SH-SY5Y (cell line): ENCODE measurements at regions not wholly inside any gene's neighbourhood (a gene's known extent, or its start where the extent isn't known, plus 50 kb on each side); places are given as distances from the start of the nearest gene placed in this dataset.

ENCODE experiments used
- GATA2 ChIP-seq: IDR thresholded peaks from 2 replicates; pipeline ENCODE4 v1.6.1; 2011; ENCODE audit warnings: mild to moderate bottlenecking, low read depth, low read length
- GATA3 ChIP-seq: IDR thresholded peaks from 2 replicates; pipeline ENCODE4 v1.6.1; 2011; ENCODE audit warnings: low read depth, mild to moderate bottlenecking, low read length, moderate library complexity

DNA sequence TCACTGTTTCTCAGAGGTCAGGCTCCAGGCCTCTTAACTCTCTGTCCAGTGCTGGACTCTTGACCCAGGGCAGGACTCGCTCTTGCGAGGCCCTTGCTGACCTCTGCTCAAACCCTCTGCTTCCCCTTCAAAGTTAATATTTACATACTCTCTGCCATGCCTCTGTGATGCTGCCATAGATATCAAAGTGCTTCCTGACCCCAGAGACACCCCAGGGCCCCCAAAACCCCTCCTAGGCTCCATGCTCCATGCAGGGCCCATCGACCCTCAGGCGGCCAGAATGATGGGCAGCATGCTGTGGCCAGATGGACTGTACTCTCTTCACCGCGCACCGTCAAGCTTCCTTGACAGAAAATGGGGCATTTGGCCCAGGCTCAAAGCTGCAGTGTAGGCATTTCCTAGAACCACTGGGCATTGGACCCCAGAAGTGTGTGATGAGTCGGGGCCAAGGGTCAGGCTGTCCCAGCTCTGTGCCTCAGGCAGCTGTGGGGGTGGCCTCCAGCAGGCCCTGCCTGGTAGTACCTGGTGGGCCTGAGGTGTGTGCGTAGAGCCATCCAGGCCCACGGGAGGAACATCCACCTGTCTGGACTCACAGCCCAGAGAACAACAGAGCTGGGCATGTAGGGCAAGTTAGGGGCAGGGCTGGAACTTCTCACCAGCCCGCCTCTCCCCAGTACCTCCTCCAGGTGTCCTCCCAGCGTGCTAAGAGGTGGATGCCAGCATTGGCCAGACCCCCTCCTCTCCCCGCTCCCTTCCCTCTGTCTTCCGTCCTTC is 142.8 kb downstream of the VEGFA start:
- TF ChIP-seq GATA2 (no peak), GATA3 (no peak)

GRCh38 chr6:43912116-43912577 is 142.1 kb downstream of the VEGFA start:
- TF ChIP-seq GATA3 = no peak

GRCh38 chr6:43911354-43912115 is 141.5 kb downstream of the VEGFA start:
- TF ChIP-seq GATA3 = no peak
- TF ChIP-seq GATA2 = no peak

- TF ChIP-seq GATA3 = no peak
- TF ChIP-seq GATA2 = no peak
Measured at GRCh38 chr6:43910638-43911353, 140.8 kb downstream of the VEGFA start.

- TF ChIP-seq GATA2 (no peak), GATA3 (no peak)
Measured at GRCh38 chr6:43910149-43910637, 140.2 kb downstream of the VEGFA start.

DNA sequence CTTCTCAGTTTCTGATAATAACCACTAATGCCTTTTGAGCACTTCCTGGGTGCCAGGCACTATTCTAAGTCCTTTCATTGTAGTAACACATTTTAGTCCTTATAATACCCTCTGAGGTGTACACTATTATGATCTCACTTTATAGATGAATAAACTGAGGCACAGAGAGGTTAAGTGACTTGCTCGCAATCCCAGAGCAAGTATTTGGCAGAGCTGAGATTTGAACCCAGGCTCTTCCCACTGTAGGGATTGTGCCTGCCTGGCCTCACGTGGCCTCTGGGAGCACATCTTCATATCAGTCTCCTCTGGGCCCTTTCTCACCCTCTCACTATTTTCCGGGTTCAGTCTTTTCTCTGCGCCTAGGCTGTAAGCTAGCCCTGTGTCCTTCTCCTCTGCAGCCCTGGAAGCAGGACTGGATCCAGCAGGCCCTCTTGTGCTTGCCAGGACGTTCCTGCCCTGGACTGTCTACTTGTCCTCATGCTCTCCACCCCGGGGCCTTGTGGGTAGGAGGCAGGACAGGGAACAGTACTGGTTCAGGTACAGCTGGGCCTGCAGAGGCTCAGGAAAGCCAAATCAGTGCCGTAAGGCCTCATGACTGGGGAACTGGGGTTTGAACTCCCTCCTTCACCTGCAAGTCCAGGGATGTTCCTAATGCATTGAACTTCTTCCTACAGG is 139.6 kb downstream of the VEGFA start:
- TF ChIP-seq GATA3 (no peak), GATA2 (no peak)

GRCh38 chr6:43907789-43908472 is 137.9 kb downstream of the VEGFA start:
- TF ChIP-seq GATA2 (no peak), GATA3 (no peak)

DNA sequence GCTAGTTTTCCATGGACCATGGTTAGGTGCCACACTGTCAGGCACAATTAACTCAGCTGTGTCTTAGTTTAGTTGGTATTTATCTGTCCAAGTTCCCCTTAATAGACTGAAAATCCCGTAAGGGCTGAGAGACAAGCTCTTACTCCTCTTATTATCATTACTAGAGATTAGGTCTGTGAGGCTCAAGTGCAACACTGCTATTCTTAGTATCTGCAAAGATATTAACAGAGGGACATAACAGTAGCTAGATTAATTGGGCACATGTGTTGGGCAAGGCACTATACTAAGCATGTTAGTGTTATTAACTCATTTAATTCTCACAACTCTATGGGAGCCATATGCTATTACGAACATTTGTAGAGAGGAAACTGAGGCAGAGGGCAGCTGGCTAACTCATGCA is 137.3 kb downstream of the VEGFA start:
- TF ChIP-seq GATA3 = no peak
- TF ChIP-seq GATA2 = no peak

- TF ChIP-seq GATA3 (no peak), GATA2 (no peak)
Measured at GRCh38 chr6:43904311-43905123, 134.5 kb downstream of the VEGFA start.

DNA sequence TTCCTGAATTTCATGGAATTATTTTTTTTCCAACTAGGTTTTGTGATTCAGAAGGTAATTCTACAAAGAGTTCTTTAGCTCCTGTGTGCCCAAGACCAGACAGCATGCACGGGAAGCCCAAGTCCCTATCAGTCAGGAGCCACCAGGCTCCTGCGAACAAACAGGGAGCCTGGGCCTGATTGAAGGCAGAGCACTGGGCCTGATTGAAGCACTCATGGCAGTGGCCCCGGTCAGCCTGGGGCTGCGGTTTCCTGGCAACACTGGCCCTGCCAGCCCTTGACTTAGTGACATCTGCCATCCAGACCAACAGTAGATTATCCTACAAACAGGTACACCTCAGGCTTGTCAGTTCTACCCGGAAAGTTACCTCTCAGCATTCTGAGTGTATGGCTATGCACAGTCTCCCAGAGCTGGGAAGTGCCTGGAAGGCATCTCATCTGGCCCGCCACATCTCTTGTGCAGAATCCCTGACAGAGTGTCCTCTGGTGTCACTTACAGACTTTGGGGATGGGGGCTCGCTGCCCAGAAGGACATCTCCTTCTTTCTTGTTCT is 133.8 kb downstream of the VEGFA start:
- TF ChIP-seq GATA3 (no peak), GATA2 (peak; percentile 57; the same call in 1 of the 2 replicates)

GRCh38 chr6:43901733-43902230 is 131.8 kb downstream of the VEGFA start:
- no peak for TF ChIP-seq GATA3
- TF ChIP-seq GATA2 = no peak
